ENCODE measurements at regions not wholly inside any gene's neighbourhood (a gene's known extent, or its start where the extent isn't known, plus 50 kb on each side); places are given as distances from the start of the nearest gene placed in this dataset.

DNA sequence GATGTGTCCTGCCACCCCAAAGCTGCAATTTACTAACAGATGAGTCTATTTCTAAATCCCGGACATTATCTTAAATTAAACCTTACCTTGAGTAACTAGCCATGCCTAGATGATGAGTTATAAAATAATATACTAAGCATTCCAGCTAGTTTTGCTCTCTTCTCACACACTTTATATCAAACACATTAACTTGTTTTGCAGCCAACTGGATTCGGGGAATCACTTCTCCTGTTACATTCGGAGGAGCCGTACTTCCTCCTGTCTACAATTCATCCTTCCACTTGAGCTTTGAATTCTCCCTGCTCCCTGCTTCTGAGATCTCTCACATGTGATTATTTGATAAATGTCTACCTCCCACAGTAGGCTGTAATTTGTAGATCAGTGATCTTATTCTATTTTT lies 420.1 kb downstream of the GJA1 start:
- no peaks in the 10 kb centered on the region for H3K4me1 Mint-ChIP-seq (ENCODE audit: low read depth)
- no peak overlapping the region for H3K4me3 Mint-ChIP-seq
- no peaks in the 10 kb centered on the region for H3K27me3 Mint-ChIP-seq (ENCODE audit: low read depth)
- no peaks in the 10 kb centered on the region for H3K9me3 Mint-ChIP-seq
- no peak overlapping the region for H3K27ac Mint-ChIP-seq
- H3K36me3 Mint-ChIP-seq (ENCODE audit: low read depth) = no peaks in the 10 kb centered on the region

DNA sequence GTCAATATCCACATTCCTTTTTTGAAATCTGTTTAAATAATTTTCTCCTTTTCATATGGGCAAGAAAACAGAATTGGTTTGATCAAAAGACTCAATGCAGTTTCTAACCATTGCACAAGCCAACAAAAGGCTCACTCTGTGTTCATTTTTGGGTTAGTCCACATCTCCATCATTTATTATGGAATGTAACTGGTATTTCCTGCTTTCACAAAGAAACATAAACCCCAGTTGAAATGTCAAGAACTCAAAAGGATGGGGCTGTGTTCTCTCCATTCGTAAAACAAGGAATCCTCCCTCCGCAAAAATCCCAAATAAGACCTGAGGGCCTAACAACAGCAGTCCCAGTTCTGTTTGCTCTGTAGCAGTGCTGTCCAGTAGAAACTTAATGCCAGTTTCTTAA lies 420.9 kb downstream of the GJA1 start:
- H3K9me3 Mint-ChIP-seq = no peaks in the 10 kb centered on the region
- no peaks in the 10 kb centered on the region for H3K36me3 Mint-ChIP-seq (ENCODE audit: low read depth)
- no peaks in the 10 kb centered on the region for H3K4me1 Mint-ChIP-seq (ENCODE audit: low read depth)
- no peak overlapping the region for H3K4me3 Mint-ChIP-seq
- no peaks in the 10 kb centered on the region for H3K27me3 Mint-ChIP-seq (ENCODE audit: low read depth)
- no peak overlapping the region for H3K27ac Mint-ChIP-seq

DNA sequence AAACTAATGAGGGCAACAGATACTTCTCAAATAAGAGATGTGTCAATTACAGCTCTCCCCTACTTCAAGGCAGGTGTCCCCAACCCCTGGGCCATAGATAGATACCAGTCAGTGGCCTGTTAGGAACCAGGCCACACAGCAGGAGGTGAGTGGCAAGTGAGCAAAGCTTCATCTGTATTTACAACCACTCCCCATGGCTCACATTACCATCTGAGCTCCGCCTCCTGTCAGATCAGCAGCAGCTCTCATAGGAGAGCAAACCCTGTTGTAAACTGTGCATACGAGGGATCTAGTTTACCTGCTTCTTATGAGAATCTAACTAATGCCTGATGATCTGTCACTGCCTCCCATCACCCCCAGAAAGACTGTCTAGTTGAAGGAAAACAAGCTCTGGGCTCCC lies 422.1 kb downstream of the GJA1 start:
- Mint-ChIP-seq H3K9me3 (no peaks in the 10 kb centered on the region), H3K36me3 (ENCODE audit: low read depth) (no peaks in the 10 kb centered on the region), H3K27me3 (ENCODE audit: low read depth) (no peaks in the 10 kb centered on the region)

DNA sequence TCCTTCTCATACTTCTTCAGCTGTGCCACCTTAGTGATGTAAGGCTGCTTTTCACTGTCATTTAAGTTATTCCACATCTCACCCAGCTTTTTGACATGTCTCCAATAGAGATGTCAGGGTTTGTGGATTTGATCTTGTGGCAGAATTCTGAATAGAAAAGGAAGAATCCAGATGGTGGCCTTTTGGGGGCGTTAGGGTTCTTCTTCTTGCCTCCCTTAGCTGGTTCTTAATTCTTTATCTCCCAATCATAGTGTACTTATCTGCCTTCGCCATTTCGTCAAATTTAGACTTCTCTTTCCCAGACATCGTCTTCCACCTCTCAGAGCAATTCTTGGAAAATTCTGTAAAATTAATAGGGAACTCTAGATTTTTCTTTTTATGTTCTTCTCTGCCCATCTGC lies 422.9 kb downstream of the GJA1 start:
- Mint-ChIP-seq H3K4me3 (no peak overlapping the region), H3K27ac (no peak overlapping the region), H3K36me3 (ENCODE audit: low read depth) (no peaks in the 10 kb centered on the region), H3K4me1 (ENCODE audit: low read depth) (no peaks in the 10 kb centered on the region), H3K27me3 (ENCODE audit: low read depth) (no peaks in the 10 kb centered on the region), H3K9me3 (peaks cover 5% of the 10 kb centered on the region)

More for the DNA sequence above, 422.1 kb downstream of the GJA1 start:
- Mint-ChIP-seq H3K4me3 (no peak overlapping the region), H3K4me1 (ENCODE audit: low read depth) (no peaks in the 10 kb centered on the region), H3K27ac (no peak overlapping the region)

DNA sequence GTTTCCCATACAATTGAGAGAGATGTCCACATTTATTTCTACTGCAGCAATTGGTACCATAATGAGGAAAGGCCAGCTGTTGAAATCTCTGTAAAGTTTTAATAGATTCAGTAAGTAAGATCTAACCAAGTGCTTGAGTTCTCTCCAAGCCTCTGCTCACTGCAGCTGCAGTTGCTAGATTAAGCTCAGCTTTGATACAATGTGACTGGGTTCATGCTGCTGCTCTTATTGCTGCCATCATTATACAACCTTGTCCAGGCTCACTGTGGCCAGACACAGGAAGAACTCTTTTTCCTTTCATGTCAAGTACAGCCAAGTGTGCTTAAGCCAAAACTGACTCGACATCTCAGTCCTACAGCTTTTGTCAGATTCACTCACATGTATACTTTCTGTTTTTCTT lies 423.5 kb downstream of the GJA1 start:
- H3K4me3 Mint-ChIP-seq = no peak overlapping the region
- no peaks in the 10 kb centered on the region for H3K27me3 Mint-ChIP-seq (ENCODE audit: low read depth)
- no peaks in the 10 kb centered on the region for H3K36me3 Mint-ChIP-seq (ENCODE audit: low read depth)
- no peak overlapping the region for H3K27ac Mint-ChIP-seq
- no peaks in the 10 kb centered on the region for H3K4me1 Mint-ChIP-seq (ENCODE audit: low read depth)
- H3K9me3 Mint-ChIP-seq = peaks cover 5% of the 10 kb centered on the region

DNA sequence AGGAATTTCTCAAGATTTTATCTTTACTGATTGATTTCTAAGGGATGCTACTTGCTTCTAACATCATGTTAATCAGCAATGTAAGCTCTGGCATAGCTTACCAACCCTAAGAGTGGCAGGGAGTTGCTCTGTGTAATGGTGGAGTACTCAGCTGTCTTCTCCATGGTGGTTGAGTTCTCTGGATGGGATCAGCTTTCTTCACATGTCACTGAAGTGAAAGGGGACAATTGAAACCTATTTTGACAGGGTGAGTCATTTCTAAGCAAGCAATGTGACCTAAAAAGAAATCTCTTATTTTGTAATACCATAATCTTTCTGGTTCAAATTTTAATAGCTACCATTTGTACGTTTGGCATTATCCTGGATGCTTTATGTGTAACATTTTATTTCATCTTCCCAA lies 430.4 kb downstream of the GJA1 start:
- Mint-ChIP-seq H3K4me3 (no peak overlapping the region), H3K27me3 (ENCODE audit: low read depth) (no peaks in the 10 kb centered on the region), H3K4me1 (ENCODE audit: low read depth) (no peaks in the 10 kb centered on the region), H3K36me3 (ENCODE audit: low read depth) (no peaks in the 10 kb centered on the region), H3K9me3 (peaks cover 5% of the 10 kb centered on the region), H3K27ac (no peak overlapping the region)

DNA sequence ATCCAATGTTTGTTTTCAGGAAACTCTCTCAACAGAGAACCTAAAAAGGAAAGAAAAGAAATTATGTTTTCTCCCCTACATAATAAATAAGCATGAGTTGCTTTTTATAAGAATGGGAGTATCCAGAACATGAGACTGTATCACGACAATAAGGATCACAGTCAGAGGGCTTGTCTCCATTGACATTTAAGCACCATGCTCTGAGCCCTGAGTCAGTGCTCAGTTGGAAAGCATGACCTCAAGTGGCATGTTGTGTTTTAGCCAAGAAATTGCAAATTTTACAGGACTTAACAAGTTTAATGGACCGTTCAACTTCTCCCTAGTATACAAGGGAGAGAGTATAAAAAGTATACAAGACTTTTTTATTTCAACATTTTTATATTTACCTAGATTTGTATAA lies 431.6 kb downstream of the GJA1 start:
- no peak overlapping the region for H3K27ac Mint-ChIP-seq
- H3K27me3 Mint-ChIP-seq (ENCODE audit: low read depth) = no peaks in the 10 kb centered on the region
- no peaks in the 10 kb centered on the region for H3K36me3 Mint-ChIP-seq (ENCODE audit: low read depth)
- H3K4me3 Mint-ChIP-seq = no peak overlapping the region
- peaks cover 5% of the 10 kb centered on the region for H3K9me3 Mint-ChIP-seq
- H3K4me1 Mint-ChIP-seq (ENCODE audit: low read depth) = no peaks in the 10 kb centered on the region

DNA sequence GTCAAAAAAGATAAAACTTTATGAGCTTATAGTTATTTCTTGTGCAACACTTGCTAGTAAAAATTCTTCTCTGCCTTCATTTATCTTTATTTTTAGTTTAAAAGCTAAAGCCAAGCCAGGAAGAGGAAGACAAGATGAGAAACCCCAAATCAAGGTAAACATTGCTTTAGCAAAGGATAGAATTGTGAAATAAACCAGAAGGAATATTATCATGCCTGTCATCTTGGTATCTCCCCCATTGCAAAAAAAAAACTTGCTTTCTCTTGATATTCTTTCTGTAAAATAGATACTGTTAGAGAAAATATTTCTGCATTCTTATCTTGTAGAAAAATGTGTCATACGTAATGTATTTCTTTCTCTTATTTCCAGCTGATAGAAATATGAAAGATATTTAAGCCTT lies 432.8 kb downstream of the GJA1 start:
- H3K36me3 Mint-ChIP-seq (ENCODE audit: low read depth) = no peaks in the 10 kb centered on the region
- peaks cover 2% of the 10 kb centered on the region for H3K9me3 Mint-ChIP-seq
- no peak overlapping the region for H3K27ac Mint-ChIP-seq
- H3K4me1 Mint-ChIP-seq (ENCODE audit: low read depth) = no peaks in the 10 kb centered on the region
- H3K27me3 Mint-ChIP-seq (ENCODE audit: low read depth) = no peaks in the 10 kb centered on the region
- H3K4me3 Mint-ChIP-seq = no peak overlapping the region

DNA sequence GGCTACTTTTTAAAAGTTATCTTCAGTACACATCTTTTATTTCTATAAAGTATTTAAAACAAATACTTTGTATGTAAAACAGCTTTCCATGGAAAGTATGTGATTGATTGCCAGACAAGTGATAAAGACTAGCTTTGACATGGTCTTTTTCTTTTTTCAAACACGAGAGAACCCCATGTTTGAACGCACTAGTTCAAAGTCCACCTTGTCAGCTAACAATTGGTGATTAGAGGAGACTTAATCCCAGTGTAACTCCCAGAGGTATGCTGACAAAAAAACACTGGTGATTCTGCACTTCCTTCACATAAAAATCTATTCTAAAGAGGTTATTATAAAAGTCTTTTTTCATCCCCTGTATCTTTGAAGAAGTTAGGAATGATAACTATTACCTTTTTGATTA lies 438.1 kb downstream of the GJA1 start:
- Mint-ChIP-seq H3K9me3 (no peaks in the 10 kb centered on the region), H3K27me3 (ENCODE audit: low read depth) (no peaks in the 10 kb centered on the region), H3K27ac (no peak overlapping the region), H3K4me1 (ENCODE audit: low read depth) (no peaks in the 10 kb centered on the region), H3K4me3 (no peak overlapping the region), H3K36me3 (ENCODE audit: low read depth) (no peaks in the 10 kb centered on the region)

DNA sequence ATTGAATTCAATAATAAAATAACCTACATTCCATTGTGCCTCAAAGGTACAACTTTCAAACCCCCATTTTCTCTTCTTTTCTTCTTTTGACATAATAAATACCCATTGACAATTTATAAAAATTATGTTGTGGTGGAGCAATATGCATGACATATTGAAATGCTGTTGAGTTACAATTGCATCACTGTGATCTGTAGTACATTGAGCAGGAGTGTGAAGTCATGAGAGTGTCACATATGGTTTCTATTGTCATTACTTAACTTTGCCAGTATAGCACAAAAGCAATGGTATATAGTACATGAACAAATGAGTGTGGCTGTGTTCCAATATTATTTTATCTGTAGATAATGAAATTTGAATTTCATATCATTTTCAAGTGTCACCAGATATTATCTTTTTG lies 441.3 kb downstream of the GJA1 start:
- H3K27me3 Mint-ChIP-seq (ENCODE audit: low read depth) = no peaks in the 10 kb centered on the region
- no peak overlapping the region for H3K4me3 Mint-ChIP-seq
- no peaks in the 10 kb centered on the region for H3K36me3 Mint-ChIP-seq (ENCODE audit: low read depth)
- no peak overlapping the region for H3K27ac Mint-ChIP-seq
- H3K9me3 Mint-ChIP-seq = no peaks in the 10 kb centered on the region
- H3K4me1 Mint-ChIP-seq (ENCODE audit: low read depth) = no peaks in the 10 kb centered on the region

DNA sequence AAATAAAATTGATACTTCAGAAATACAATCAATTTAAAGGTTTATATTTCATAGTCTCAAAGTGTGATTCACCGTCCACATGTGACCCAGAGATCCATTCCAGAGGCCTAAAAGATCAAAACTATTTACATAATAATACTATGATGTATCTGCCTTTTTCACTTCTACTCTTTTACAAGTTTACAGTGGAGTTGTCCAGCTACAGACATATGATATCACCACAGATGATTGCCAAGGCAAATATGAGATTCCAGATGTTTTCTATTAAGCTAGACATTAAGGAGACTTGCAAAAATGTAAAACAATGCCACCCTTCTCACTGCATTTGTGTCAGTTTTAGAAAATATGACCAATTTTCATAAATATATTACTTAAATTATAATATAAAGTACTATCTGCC lies 443.7 kb downstream of the GJA1 start:
- Mint-ChIP-seq H3K27me3 (ENCODE audit: low read depth) (no peaks in the 10 kb centered on the region), H3K27ac (no peak overlapping the region), H3K4me3 (no peak overlapping the region), H3K36me3 (ENCODE audit: low read depth) (no peaks in the 10 kb centered on the region), H3K4me1 (ENCODE audit: low read depth) (no peaks in the 10 kb centered on the region), H3K9me3 (no peaks in the 10 kb centered on the region)

DNA sequence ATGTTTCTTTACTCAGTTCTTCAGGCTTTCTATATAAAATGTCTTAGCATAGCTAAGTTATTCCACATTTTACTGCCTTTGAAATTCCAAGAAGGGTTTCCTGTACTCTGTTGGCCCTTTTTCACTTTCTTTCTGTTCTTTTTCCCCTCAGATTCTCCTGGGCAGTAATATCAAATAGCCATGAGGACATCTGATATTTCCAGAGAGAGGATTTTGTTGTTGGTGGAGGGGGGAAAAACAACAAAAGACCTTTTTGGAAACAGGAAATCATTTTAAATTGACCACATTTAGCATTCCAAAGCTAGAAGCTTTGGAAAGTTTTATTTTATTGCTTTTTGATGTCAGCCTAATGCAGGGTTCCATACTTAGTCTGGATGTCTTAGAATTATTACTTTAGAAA lies 445.4 kb downstream of the GJA1 start:
- H3K4me1 Mint-ChIP-seq (ENCODE audit: low read depth) = no peaks in the 10 kb centered on the region
- no peak overlapping the region for H3K4me3 Mint-ChIP-seq
- H3K27ac Mint-ChIP-seq = no peak overlapping the region
- H3K27me3 Mint-ChIP-seq (ENCODE audit: low read depth) = no peaks in the 10 kb centered on the region
- no peaks in the 10 kb centered on the region for H3K36me3 Mint-ChIP-seq (ENCODE audit: low read depth)
- no peaks in the 10 kb centered on the region for H3K9me3 Mint-ChIP-seq

DNA sequence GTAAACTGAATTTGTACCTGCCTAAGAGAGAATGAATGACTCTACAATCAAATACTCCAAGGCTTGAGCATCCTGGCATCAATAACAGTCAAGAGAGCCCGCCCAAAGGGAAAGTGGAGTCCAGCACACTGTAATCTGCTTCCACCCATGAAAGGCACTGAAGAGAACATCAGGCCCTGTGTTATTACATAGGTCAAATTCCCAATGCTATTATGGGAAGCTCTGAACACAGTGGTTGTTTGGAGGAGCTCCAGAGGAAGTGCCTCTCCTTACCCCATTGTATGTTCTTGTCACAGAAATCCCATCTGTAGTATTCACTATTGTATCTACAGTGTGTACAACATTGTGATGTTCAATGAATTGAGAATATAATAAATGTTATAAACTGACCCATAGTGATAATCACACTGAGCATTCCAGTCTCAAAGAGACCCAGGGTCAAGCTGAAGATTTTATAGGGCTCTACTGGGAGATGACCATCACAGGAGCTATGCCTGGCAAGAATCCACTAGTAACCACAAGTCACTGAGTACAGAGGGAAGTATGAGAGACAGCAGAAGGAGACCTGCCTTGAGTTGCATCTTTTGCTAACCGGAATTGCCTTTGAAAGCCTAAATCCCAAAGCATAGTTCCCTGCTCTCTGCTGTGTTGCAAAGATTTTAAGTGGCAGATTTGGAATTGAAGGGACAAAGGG lies 446.7 kb downstream of the GJA1 start:
- Mint-ChIP-seq H3K4me3 (no peak overlapping the region), H3K27ac (no peak overlapping the region), H3K27me3 (ENCODE audit: low read depth) (no peaks in the 10 kb centered on the region), H3K4me1 (ENCODE audit: low read depth) (no peaks in the 10 kb centered on the region), H3K36me3 (ENCODE audit: low read depth) (no peaks in the 10 kb centered on the region), H3K9me3 (no peaks in the 10 kb centered on the region)

DNA sequence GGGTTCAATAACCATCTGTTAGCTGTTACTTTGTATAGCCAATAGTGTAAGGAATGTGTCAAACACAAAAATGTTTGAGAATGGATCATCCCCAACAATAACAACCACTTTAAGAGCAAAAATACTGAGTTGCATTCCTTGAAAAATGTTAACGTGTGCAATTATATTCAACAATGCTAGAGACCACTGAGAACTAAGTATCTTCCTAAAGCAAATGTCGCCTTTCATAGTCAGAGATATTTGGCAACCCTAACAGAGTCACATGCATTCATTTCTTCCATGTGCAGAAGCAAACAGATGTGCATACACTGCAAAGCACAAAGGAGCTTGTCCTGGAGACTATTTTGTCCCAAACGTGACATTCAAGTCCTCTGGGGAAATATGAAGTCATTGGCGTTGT lies 448.6 kb downstream of the GJA1 start:
- H3K36me3 Mint-ChIP-seq (ENCODE audit: low read depth) = no peaks in the 10 kb centered on the region
- no peaks in the 10 kb centered on the region for H3K4me1 Mint-ChIP-seq (ENCODE audit: low read depth)
- no peak overlapping the region for H3K27ac Mint-ChIP-seq
- no peaks in the 10 kb centered on the region for H3K9me3 Mint-ChIP-seq
- H3K27me3 Mint-ChIP-seq (ENCODE audit: low read depth) = no peaks in the 10 kb centered on the region
- H3K4me3 Mint-ChIP-seq = no peak overlapping the region

DNA sequence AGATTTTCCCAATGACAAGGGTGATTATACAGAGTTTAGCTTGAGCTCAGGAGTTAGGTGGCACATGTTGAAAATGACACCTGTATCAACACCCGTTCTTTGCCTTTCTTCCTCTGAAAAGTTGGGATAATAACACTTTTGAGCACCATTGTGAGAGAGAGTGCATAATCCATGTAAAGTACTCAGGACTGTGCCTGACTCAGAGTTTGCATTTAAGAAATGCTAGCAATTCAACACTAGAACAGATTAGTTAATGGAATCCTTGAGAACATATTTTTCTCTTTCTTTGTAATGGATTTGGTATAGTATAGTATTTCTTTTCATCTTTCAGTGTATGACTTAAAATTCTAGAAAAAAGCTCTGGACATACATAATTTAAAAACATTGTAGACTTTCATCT lies 449.2 kb downstream of the GJA1 start:
- Mint-ChIP-seq H3K36me3 (ENCODE audit: low read depth) (no peaks in the 10 kb centered on the region), H3K4me1 (ENCODE audit: low read depth) (no peaks in the 10 kb centered on the region), H3K9me3 (no peaks in the 10 kb centered on the region), H3K27me3 (ENCODE audit: low read depth) (no peaks in the 10 kb centered on the region), H3K4me3 (no peak overlapping the region), H3K27ac (no peak overlapping the region)

Data from T-helper 1 cell treated with Interleukin-12 subunit alpha and Interleukin-12 subunit beta and Interleukin-4 antibody, amounts not matched to agents 30 μg/mL and 1 μg/mL, for 36 hours (primary cell).